Upper lobe of left lung (tissue), 4 donors: ENCODE measurements at regions not wholly inside any gene's neighbourhood (a gene's known extent, or its start where the extent isn't known, plus 50 kb on each side); places are given as distances from the start of the nearest gene placed in this dataset.

ENCODE experiments used
- POLR2A ChIP-seq, 4 donors: fragments of 450-650 bp; IDR thresholded peaks; one replicate each; pipeline ENCODE4 v1.5.1; 2016 to 2017; ENCODE audit warnings: antibody characterized with exemption in 4 of 4, mild to moderate bottlenecking in 2 of 4
- TF ChIP-seq, protein P1 (sequence below), 6 experiments: fragments of 450-650 bp in 4 of 6; fragments of 200-600 bp in 2 of 6; sonication (generic) in 2 of 6; IDR thresholded peaks; one replicate each; pipeline ENCODE4 v1.5.1; 2016 to 2019; ENCODE audit warnings: antibody characterized with exemption in 6 of 6

GRCh38 chr2:16002575-16002974 is 62.2 kb downstream of the MYCN start:
- no peak for TF ChIP-seq POLR2A (IDR thresholded peaks at IDR 0.05)
- TF ChIP-seq, protein P1, sequence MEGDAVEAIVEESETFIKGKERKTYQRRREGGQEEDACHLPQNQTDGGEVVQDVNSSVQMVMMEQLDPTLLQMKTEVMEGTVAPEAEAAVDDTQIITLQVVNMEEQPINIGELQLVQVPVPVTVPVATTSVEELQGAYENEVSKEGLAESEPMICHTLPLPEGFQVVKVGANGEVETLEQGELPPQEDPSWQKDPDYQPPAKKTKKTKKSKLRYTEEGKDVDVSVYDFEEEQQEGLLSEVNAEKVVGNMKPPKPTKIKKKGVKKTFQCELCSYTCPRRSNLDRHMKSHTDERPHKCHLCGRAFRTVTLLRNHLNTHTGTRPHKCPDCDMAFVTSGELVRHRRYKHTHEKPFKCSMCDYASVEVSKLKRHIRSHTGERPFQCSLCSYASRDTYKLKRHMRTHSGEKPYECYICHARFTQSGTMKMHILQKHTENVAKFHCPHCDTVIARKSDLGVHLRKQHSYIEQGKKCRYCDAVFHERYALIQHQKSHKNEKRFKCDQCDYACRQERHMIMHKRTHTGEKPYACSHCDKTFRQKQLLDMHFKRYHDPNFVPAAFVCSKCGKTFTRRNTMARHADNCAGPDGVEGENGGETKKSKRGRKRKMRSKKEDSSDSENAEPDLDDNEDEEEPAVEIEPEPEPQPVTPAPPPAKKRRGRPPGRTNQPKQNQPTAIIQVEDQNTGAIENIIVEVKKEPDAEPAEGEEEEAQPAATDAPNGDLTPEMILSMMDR (IDR thresholded peaks at IDR 0.05) = no peak
